ENCODE measurements at regions not wholly inside any gene's neighbourhood (a gene's known extent, or its start where the extent isn't known, plus 50 kb on each side); places are given as distances from the start of the nearest gene placed in this dataset.

- no peak for DNase-seq (ENCODE audit: low read depth)
- no peak overlapping the region for H3K4me3 ChIP-seq (ENCODE audit: low read depth, low read length)
- TF ChIP-seq CTCF (IDR thresholded peaks at IDR 0.05; ENCODE audit: insufficient read depth, low read depth, low read length, missing control alignments): no peak
Observed at GRCh38 chr1:178645157-178645807, 79.8 kb upstream of the RALGPS2 start.

GRCh38 chr1:178645808-178646200, 79.2 kb upstream of the RALGPS2 start:
- no peak for TF ChIP-seq CTCF (IDR thresholded peaks at IDR 0.05; ENCODE audit: insufficient read depth, low read depth, low read length, missing control alignments)
- no peak for DNase-seq (ENCODE audit: low read depth)
- no peak overlapping the region for H3K4me3 ChIP-seq (ENCODE audit: low read depth, low read length)

GRCh38 chr1:178646821-178647220, 78.2 kb upstream of the RALGPS2 start:
- TF ChIP-seq CTCF (IDR thresholded peaks at IDR 0.05; ENCODE audit: insufficient read depth, low read depth, low read length, missing control alignments): no peak
- no peak overlapping the region for H3K4me3 ChIP-seq (ENCODE audit: low read depth, low read length)
- no peak for DNase-seq (ENCODE audit: low read depth)

GRCh38 chr1:178648151-178648550, 76.9 kb upstream of the RALGPS2 start:
- no peak for DNase-seq (ENCODE audit: low read depth)
- no peak overlapping the region for H3K4me3 ChIP-seq (ENCODE audit: low read depth, low read length)
- TF ChIP-seq CTCF (IDR thresholded peaks at IDR 0.05; ENCODE audit: insufficient read depth, low read depth, low read length, missing control alignments): no peak

GRCh38 chr1:178649582-178650350, 75.3 kb upstream of the RALGPS2 start:
- no peak overlapping the region for H3K4me3 ChIP-seq (ENCODE audit: low read depth, low read length)
- DNase-seq (ENCODE audit: low read depth): no peak
- TF ChIP-seq CTCF (IDR thresholded peaks at IDR 0.05; ENCODE audit: insufficient read depth, low read depth, low read length, missing control alignments): no peak

- H3K4me3 ChIP-seq (ENCODE audit: low read depth, low read length): no peak overlapping the region
- no peak for DNase-seq (ENCODE audit: low read depth)
- no peak for TF ChIP-seq CTCF (IDR thresholded peaks at IDR 0.05; ENCODE audit: insufficient read depth, low read depth, low read length, missing control alignments)
Observed at GRCh38 chr1:178650934-178651511, 74.0 kb upstream of the RALGPS2 start.
